H9 (cell line): ENCODE measurements at regions not wholly inside any gene's neighbourhood (a gene's known extent, or its start where the extent isn't known, plus 50 kb on each side); places are given as distances from the start of the nearest gene placed in this dataset.

ENCODE experiments used
- DNase-seq: peaks from one replicate; pipeline ENCODE4 v3.0.0-alpha.2; 2017
- H2AFZ ChIP-seq: one replicate; pipeline ENCODE4 v1.6.1; 2013; ENCODE audit warnings: mild to moderate bottlenecking, low read length, control low read depth, moderate library complexity
- H2AK5ac ChIP-seq: 2 replicates; pipeline ENCODE4 v1.6.1; 2013; ENCODE audit warnings: low read length, control low read depth, mixed read lengths; ENCODE audit not compliant: insufficient read length
- H2BK120ac ChIP-seq: one replicate; pipeline ENCODE4 v1.6.1; 2013; ENCODE audit warnings: low read depth, mild to moderate bottlenecking, low read length, control low read depth, inconsistent platforms; ENCODE audit not compliant: poor library complexity, severe bottlenecking
- H2BK12ac ChIP-seq: 2 replicates; pipeline ENCODE4 v1.6.1; 2013; ENCODE audit warnings: low read length, control low read depth, mixed read lengths, low read depth; ENCODE audit not compliant: insufficient read length
- H2BK15ac ChIP-seq: 2 replicates; pipeline ENCODE4 v1.6.1; 2013; ENCODE audit warnings: low read depth, low read length, control low read depth
- H2BK20ac ChIP-seq: one replicate; pipeline ENCODE4 v1.6.1; 2013; ENCODE audit warnings: low read depth, mild to moderate bottlenecking, low read length, control low read depth, inconsistent platforms; ENCODE audit not compliant: poor library complexity, severe bottlenecking
- H2BK5ac ChIP-seq: 2 replicates; pipeline ENCODE4 v1.6.1; 2013; ENCODE audit warnings: low read length, control low read depth, mixed read lengths; ENCODE audit not compliant: insufficient read length
- H3K14ac ChIP-seq: 2 replicates; pipeline ENCODE4 v1.6.1; 2013; ENCODE audit warnings: low read length, control low read depth; ENCODE audit not compliant: insufficient read depth
- H3K18ac ChIP-seq: 2 replicates; pipeline ENCODE4 v1.6.1; 2013; ENCODE audit warnings: low read depth, mild to moderate bottlenecking, mixed read lengths, low read length, control low read depth; ENCODE audit not compliant: insufficient read length
- H3K23ac ChIP-seq: 2 replicates; pipeline ENCODE4 v1.6.1; 2013; ENCODE audit warnings: low read length, control low read depth, mixed read lengths, low read depth; ENCODE audit not compliant: insufficient read length
- H3K23me2 ChIP-seq: 2 replicates; pipeline ENCODE4 v1.6.1; 2013; ENCODE audit warnings: low read depth, mild to moderate bottlenecking, mixed read lengths, low read length, control low read depth; ENCODE audit not compliant: insufficient read length, poor library complexity, severe bottlenecking
- H3K27ac ChIP-seq: 2 replicates; pipeline ENCODE4 v1.5.1; 2013; ENCODE audit warnings: low read length, control low read depth, mixed read lengths, low read depth; ENCODE audit not compliant: insufficient read length
- H3K27me3 ChIP-seq: 2 replicates; pipeline ENCODE4 v1.6.1; 2013; ENCODE audit warnings: low read length, control low read depth, inconsistent platforms; ENCODE audit not compliant: insufficient read depth
- H3K4ac ChIP-seq: 2 replicates; pipeline ENCODE4 v1.6.1; 2013; ENCODE audit warnings: low read depth, mild to moderate bottlenecking, control low read depth, inconsistent platforms, low read length, moderate library complexity
- H3K4me1 ChIP-seq: 2 replicates; pipeline ENCODE4 v1.6.1; 2013; ENCODE audit warnings: low read length, control low read depth, inconsistent platforms; ENCODE audit not compliant: insufficient read depth
- H3K4me2 ChIP-seq: 2 replicates; pipeline ENCODE4 v1.6.1; 2013; ENCODE audit warnings: low read length, control low read depth, mixed read lengths; ENCODE audit not compliant: insufficient read length, insufficient read depth
- H3K56ac ChIP-seq: 2 replicates; pipeline ENCODE4 v1.6.1; 2013; ENCODE audit warnings: low read depth, mild to moderate bottlenecking, mixed read lengths, low read length, control low read depth; ENCODE audit not compliant: insufficient read length
- H3K79me1 ChIP-seq: 2 replicates; pipeline ENCODE4 v1.6.1; 2013; ENCODE audit warnings: low read depth, mild to moderate bottlenecking, moderate library complexity, low read length, control low read depth, inconsistent platforms; ENCODE audit not compliant: insufficient read depth, poor library complexity, severe bottlenecking
- H3K79me2 ChIP-seq: 2 replicates; pipeline ENCODE4 v1.6.1; 2013; ENCODE audit warnings: low read length, control low read depth, inconsistent platforms; ENCODE audit not compliant: insufficient read depth
- H3K9ac ChIP-seq: 2 replicates; pipeline ENCODE4 v1.6.1; 2013; ENCODE audit warnings: low read length, control low read depth, mixed read lengths; ENCODE audit not compliant: insufficient read length; ENCODE audit errors: extremely low read depth
- H3K9me3 ChIP-seq: one replicate; pipeline ENCODE4 v1.6.1; 2013; ENCODE audit warnings: low read depth, low read length, inconsistent platforms; ENCODE audit not compliant: control insufficient read depth
- H3T11ph ChIP-seq: one replicate; pipeline ENCODE4 v1.6.1; 2013; ENCODE audit warnings: mild to moderate bottlenecking, low read length, control low read depth, inconsistent platforms
- H4K20me1 ChIP-seq: one replicate; pipeline ENCODE4 v1.6.1; 2013; ENCODE audit not compliant: control insufficient read depth, insufficient read length, insufficient read depth
- H4K5ac ChIP-seq: 2 replicates; pipeline ENCODE4 v1.6.1; 2013; ENCODE audit warnings: low read depth, mild to moderate bottlenecking, mixed read lengths, low read length, control low read depth; ENCODE audit not compliant: insufficient read length
- H4K8ac ChIP-seq: replicated peaks from 2 replicates; pipeline ENCODE4 v1.6.1; 2013; ENCODE audit warnings: low read length, control low read depth, mixed read lengths, low read depth; ENCODE audit not compliant: insufficient read length
- H4K91ac ChIP-seq: 2 replicates; pipeline ENCODE4 v1.6.1; 2013; ENCODE audit warnings: low read depth, mild to moderate bottlenecking, moderate library complexity, mixed read lengths, low read length, control low read depth; ENCODE audit not compliant: insufficient read length
- H3K27ac Mint-ChIP-seq, 3 experiments: 2 replicates in 2 of 3; 3 replicates in 1 of 3; pipeline ENCODE4 v1.8.0; 2020 to 2021; ENCODE audit warnings: mixed read lengths in 3 of 3, mild to moderate bottlenecking in 1 of 3, moderate library complexity in 1 of 3
- H3K27me3 Mint-ChIP-seq: 2 replicates; pipeline ENCODE4 v1.8.0; 2021; ENCODE audit warnings: low read depth, mild to moderate bottlenecking, moderate library complexity, mixed read lengths
- H3K36me3 Mint-ChIP-seq, 3 experiments: 2 replicates in 2 of 3; 3 replicates in 1 of 3; pipeline ENCODE4 v1.8.0; 2020 to 2021; ENCODE audit warnings: low read depth in 3 of 3, mixed read lengths in 3 of 3; ENCODE audit not compliant: insufficient read depth in 1 of 3
- H3K4me1 Mint-ChIP-seq, 2 experiments: 2 replicates each; pipeline ENCODE4 v1.8.0; 2020; ENCODE audit warnings: mixed read lengths in 2 of 2
- H3K4me3 Mint-ChIP-seq, 2 experiments: 2 replicates in 1 of 2; 3 replicates in 1 of 2; pipeline ENCODE4 v1.8.0; 2020 to 2021; ENCODE audit warnings: mild to moderate bottlenecking in 2 of 2, mixed read lengths in 2 of 2, moderate library complexity in 1 of 2
- H3K9me3 Mint-ChIP-seq, 2 experiments: 2 replicates in 1 of 2; 3 replicates in 1 of 2; pipeline ENCODE4 v1.8.0; 2020; ENCODE audit warnings: mild to moderate bottlenecking in 2 of 2, mixed read lengths in 2 of 2, moderate library complexity in 1 of 2
- CTCF ChIP-seq: fragments of 200-600 bp; sonication (generic); conservative IDR thresholded peaks from 3 replicates; pipeline ENCODE4 v1.8.0; 2021; ENCODE audit warnings: antibody characterized with exemption, mild to moderate bottlenecking
- WGBS: extraction: QIAGEN DNeasy Blood & Tissue Kit; methylation state at CpG from one replicate; pipeline ENCODE4 v1.1.7; 2013; ENCODE audit warnings: missing lambda C conversion rate, low lambda C conversion rate, mixed read lengths; ENCODE audit not compliant: insufficient read length; ENCODE audit errors: extremely low coverage; 5-methylcytosine and 5-hydroxymethylcytosine counted together

GRCh38 chr1:94731891-94732290 is 88.3 kb upstream of the SLC44A3 start:
- Histone ChIP-seq H3K9me3 (no peaks in the 10 kb centered on the region), H4K5ac (no peak overlapping the region), H2BK15ac (no peak overlapping the region), H3K9ac (no peak overlapping the region), H4K20me1 (no peaks in the 10 kb centered on the region), H3K27ac (no peak overlapping the region), H3K79me1 (no peaks in the 10 kb centered on the region), H2AFZ (no peak overlapping the region), H3K79me2 (no peaks in the 10 kb centered on the region), H3K23ac (no peak overlapping the region), H2AK5ac (no peak overlapping the region), H2BK20ac (no peak overlapping the region), H4K91ac (no peak overlapping the region), H2BK5ac (no peak overlapping the region), H3K18ac (no peak overlapping the region), H2BK120ac (no peak overlapping the region), H3T11ph (no peak overlapping the region), H3K4me1 (no peaks in the 10 kb centered on the region; the same call in 1 of the 2 replicates), H4K8ac (no peak overlapping the region), H3K23me2 (no peaks in the 10 kb centered on the region), H3K56ac (no peak overlapping the region), H3K4ac (no peak overlapping the region), H3K14ac (no peak overlapping the region), H2BK12ac (no peak overlapping the region), H3K4me2 (no peak overlapping the region), H3K27me3 (no peaks in the 10 kb centered on the region)
- H3K9me3 Mint-ChIP-seq, result no peaks in the 10 kb centered on the region
- no peak overlapping the region for H3K4me3 Mint-ChIP-seq
- no peak overlapping the region for H3K27ac Mint-ChIP-seq
- peaks cover 38 to 40% of the 10 kb centered on the region in 2 experiments for H3K4me1 Mint-ChIP-seq
- H3K36me3 Mint-ChIP-seq, result peaks cover 0 to 4% (median 0%) of the 10 kb centered on the region in 3 experiments; a peak in 2 of 7 replicates
- no peak for DNase-seq
- WGBS, result no CpG with 5 or more reads among the region's 1 CpG
- no peaks in the 10 kb centered on the region; the same call in 1 of the 2 replicates for H3K27me3 Mint-ChIP-seq
- no peak for TF ChIP-seq CTCF
